ENCODE measurements at regions not wholly inside any gene's neighbourhood (a gene's known extent, or its start where the extent isn't known, plus 50 kb on each side); places are given as distances from the start of the nearest gene placed in this dataset.
"Not testable (repeated sequence)": the region's sequence is repeated elsewhere in the genome, so short reads cannot be mapped to it uniquely, and the experiment has no call there.

- no peak for DNase-seq
Observed at GRCh38 chr2:118443596-118443995, 355.3 kb downstream of the INSIG2 start.

- DNase-seq = no peak
Observed at GRCh38 chr2:118442996-118443553, 354.8 kb downstream of the INSIG2 start.

GRCh38 chr2:118442046-118442445 is 353.8 kb downstream of the INSIG2 start:
- DNase-seq = no peak

- no peak for DNase-seq
Observed at GRCh38 chr2:118440404-118441098, 352.3 kb downstream of the INSIG2 start.

GRCh38 chr2:118437501-118437900 is 349.2 kb downstream of the INSIG2 start:
- DNase-seq = no peak

GRCh38 chr2:118431997-118432396 is 343.7 kb downstream of the INSIG2 start:
- DNase-seq = no peak

GRCh38 chr2:118431586-118431985 is 343.3 kb downstream of the INSIG2 start:
- no peak for DNase-seq

GRCh38 chr2:118431165-118431517 is 342.9 kb downstream of the INSIG2 start:
- DNase-seq = no peak

GRCh38 chr2:118430510-118431164 is 342.4 kb downstream of the INSIG2 start:
- no peak for DNase-seq

- no peak for DNase-seq
Observed at GRCh38 chr2:118425191-118425590, 336.9 kb downstream of the INSIG2 start.

- DNase-seq = no peak
Observed at GRCh38 chr2:118423776-118424175, 335.5 kb downstream of the INSIG2 start.

GRCh38 chr2:118421648-118422047 is 333.4 kb downstream of the INSIG2 start:
- no peak for DNase-seq

- no peak for DNase-seq
Observed at GRCh38 chr2:118417406-118418120, 329.3 kb downstream of the INSIG2 start.

- not testable (repeated sequence) for DNase-seq
Observed at GRCh38 chr2:118415186-118415585, 326.9 kb downstream of the INSIG2 start.

- no peak for DNase-seq
Observed at GRCh38 chr2:118403658-118404451, 315.6 kb downstream of the INSIG2 start.

GRCh38 chr2:118388771-118389170 is 300.5 kb downstream of the INSIG2 start:
- DNase-seq = no peak

- no peak for DNase-seq
Observed at GRCh38 chr2:118387509-118387908, 299.2 kb downstream of the INSIG2 start.

GRCh38 chr2:118386641-118387302 is 298.5 kb downstream of the INSIG2 start:
- no peak for DNase-seq

- no peak for DNase-seq
Observed at GRCh38 chr2:118380915-118381653, 292.8 kb downstream of the INSIG2 start.

- DNase-seq = no peak
Observed at GRCh38 chr2:118375907-118376485, 287.7 kb downstream of the INSIG2 start.

All from activated T-cell treated with anti-CD3 and anti-CD28 coated beads for 4 hours (primary cell).